Endothelial cell of hepatic sinusoid (primary cell): ENCODE measurements at regions not wholly inside any gene's neighbourhood (a gene's known extent, or its start where the extent isn't known, plus 50 kb on each side); places are given as distances from the start of the nearest gene placed in this dataset.
"Not testable (repeated sequence)": the region's sequence is repeated elsewhere in the genome, so short reads cannot be mapped to it uniquely, and the experiment has no call there.

ENCODE experiments used
- in situ Hi-C: cut with HindIII; loops from 2 replicates; pipeline ENCODE4 v1.10.0; 2017; ENCODE audit warnings: low sequenced_read_pairs

- in situ Hi-C loops: no loop called here
Measured at GRCh38 chr5:38675443-38675842, 119.0 kb upstream of the LIFR start.

DNA sequence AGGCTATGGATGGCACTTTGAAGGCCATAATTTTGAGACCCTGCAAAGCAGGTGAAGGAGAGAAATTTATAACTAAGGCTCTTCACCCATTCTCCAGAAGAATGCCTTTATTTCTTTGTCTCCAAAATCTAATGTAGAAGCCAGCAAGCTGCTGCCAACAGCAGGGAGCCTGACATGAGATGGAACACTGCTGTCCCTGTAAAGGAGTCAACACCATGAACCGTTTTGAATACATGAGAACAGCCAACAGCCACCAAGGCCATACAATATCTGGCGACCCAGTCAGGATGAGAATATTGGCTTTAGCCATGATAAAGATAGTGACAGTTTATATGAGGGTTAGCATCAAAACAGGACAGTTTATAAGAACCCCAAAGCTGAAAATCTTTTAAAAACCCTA, 121.2 kb upstream of the LIFR start:
- in situ Hi-C loops: no loop called here

DNA sequence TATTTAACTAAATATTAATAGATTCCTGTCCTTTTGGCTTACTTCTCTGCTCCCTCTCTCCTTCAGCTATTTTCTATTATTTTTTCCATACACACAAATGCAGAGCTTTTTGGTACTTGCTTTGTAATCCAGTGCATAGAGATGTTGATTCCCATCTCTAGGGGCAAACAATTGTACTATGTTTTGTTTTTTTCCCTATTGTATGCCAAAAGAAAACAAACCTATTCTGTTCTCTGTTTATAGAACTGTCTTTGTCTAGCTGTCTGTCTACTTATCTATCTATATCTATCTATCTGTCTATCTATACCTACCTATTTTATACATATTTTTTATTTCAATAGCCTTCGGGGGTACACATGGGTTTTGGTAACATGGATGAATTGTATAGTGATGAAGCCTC, 121.6 kb upstream of the LIFR start:
- in situ Hi-C loops: no loop called here

GRCh38 chr5:38678697-38679096, 122.3 kb upstream of the LIFR start:
- in situ Hi-C loops: not testable (repeated sequence)

- in situ Hi-C loops: no loop called here
Measured at GRCh38 chr5:38680094-38680825, 123.8 kb upstream of the LIFR start.

GRCh38 chr5:38681029-38681706, 124.7 kb upstream of the LIFR start:
- in situ Hi-C loops: no loop called here

GRCh38 chr5:38681966-38682365, 125.5 kb upstream of the LIFR start:
- in situ Hi-C loops: no loop called here

GRCh38 chr5:38686658-38687057, 130.2 kb upstream of the LIFR start:
- in situ Hi-C loops: no loop called here

GRCh38 chr5:38692346-38692745, 135.9 kb upstream of the LIFR start:
- in situ Hi-C loops: no loop called here

GRCh38 chr5:38692781-38693527, 136.5 kb upstream of the LIFR start:
- in situ Hi-C loops: no loop called here

DNA sequence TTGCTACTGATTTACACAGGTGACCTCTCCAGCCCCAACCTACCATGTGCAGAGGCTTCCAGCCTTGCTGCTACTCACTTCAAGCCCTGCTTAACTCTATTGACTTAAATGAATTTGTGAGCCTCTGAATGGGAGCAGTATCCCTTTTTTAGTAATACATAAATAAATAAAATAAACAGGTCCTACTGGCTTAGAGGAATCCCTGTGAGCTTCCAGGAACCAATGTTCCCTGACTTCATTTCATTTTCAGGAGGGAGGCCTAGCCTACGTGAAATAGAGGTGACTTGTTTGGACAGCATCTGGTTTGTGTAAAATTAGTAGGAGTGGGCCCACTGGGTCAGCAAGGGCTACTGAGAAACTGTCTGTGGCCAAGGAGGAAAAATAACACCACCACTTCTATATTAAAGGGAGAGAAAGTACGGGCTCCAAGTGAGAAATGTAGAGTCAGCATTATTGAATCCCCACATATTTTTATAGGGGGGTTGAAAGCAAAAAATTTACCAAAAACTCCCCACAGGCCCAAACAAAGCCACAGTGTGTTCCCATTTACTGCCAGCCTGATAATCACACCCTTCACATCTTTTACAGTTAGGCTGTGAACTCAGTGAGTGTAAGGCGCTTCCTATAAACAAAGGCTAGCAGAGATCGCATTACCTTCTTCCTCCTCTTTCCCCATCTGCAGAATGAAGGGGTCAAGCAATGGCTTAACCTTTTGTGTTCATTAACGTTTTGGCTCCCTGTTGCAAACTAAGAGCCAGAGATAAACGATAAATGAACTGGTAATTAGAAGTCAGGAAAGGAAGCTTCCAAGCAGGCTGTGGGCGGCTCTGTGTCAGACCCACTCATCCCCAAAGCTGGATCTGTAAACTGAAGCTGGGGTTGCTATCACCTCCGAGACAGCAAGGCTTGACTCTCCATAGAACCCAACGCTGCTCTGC, 138.8 kb upstream of the LIFR start:
- in situ Hi-C loops: no loop called here

GRCh38 chr5:38697013-38697412, 140.6 kb upstream of the LIFR start:
- in situ Hi-C loops: no loop called here

GRCh38 chr5:38705529-38705928, 140.3 kb upstream of the OSMR start:
- in situ Hi-C loops: not testable (repeated sequence)

DNA sequence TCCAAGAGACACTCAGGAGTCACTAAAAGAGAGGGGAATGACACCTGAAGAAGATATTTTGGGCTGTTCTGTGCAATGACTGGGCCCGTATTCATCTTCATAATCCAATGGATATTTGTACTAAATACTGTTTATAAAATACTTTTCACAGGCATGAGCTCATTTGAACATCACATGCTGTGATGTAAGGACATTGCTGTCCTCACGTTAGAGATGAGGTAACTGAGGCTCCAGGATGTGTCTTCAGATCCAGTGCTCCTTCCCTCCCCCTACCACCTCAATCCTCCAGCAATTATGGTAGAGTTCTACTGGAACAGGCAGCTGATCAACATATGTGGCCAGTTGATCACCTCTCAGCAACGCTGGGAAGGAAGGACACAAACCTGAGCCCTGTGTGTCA, 139.4 kb upstream of the OSMR start:
- in situ Hi-C loops: no loop called here

- in situ Hi-C loops: no loop called here
Measured at GRCh38 chr5:38707352-38708210, 138.2 kb upstream of the OSMR start.

GRCh38 chr5:38709678-38710306, 136.0 kb upstream of the OSMR start:
- in situ Hi-C loops: no loop called here

- in situ Hi-C loops: no loop called here
Measured at GRCh38 chr5:38710627-38711026, 135.2 kb upstream of the OSMR start.

DNA sequence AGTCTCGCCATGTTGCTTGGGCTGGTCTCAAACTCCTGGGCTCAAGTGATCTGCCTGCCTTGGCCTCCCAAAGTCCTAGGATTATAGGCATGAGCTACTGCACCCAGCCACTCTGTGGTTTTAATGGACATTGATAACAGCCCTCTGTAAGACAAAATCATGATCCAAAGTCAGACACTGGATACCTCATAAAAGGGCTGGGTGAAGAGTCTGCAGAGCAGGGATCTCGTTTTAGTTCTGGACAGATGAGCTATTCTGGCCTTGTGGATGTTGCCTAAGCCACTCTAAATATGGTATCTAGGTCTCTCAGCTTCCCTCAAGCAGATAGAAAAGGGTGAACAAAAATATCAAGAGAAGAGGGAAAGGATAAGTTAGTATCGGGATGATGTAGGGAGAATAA, 133.4 kb upstream of the OSMR start:
- in situ Hi-C loops: no loop called here

- in situ Hi-C loops: no loop called here
Measured at GRCh38 chr5:38714240-38714639, 131.6 kb upstream of the OSMR start.
